GM23338 (cell line): ENCODE measurements at regions not wholly inside any gene's neighbourhood (a gene's known extent, or its start where the extent isn't known, plus 50 kb on each side); places are given as distances from the start of the nearest gene placed in this dataset.

Source experiments
- ATAC-seq: fragments of 200-7000 bp; cut with Tn5 transposase; 3 replicates; pipeline ENCODE4 v1.9.1; 2020
- DNase-seq: peaks from one replicate; pipeline ENCODE4 v3.0.0-alpha.2; 2015; ENCODE audit warnings: low spot score
- H2AFZ ChIP-seq: fragments of 200-600 bp; sonication (generic); 2 replicates; pipeline ENCODE4 v1.8.0; 2016; ENCODE audit warnings: antibody characterized with exemption, mild to moderate bottlenecking, moderate library complexity
- H3F3A ChIP-seq: fragments of 200-600 bp; sonication (generic); replicated peaks from 2 replicates; pipeline ENCODE4 v1.8.0; 2017; ENCODE audit warnings: antibody characterized with exemption, mixed run types, low read depth
- H3K27ac ChIP-seq: fragments of 200-600 bp; sonication (generic); 2 replicates; pipeline ENCODE4 v1.6.1; 2016; ENCODE audit warnings: low read depth
- H3K27me3 ChIP-seq: fragments of 200-600 bp; sonication (generic); 2 replicates; pipeline ENCODE4 v1.8.0; 2016; ENCODE audit warnings: mild to moderate bottlenecking, mixed run types, moderate library complexity; ENCODE audit not compliant: insufficient read depth
- H3K36me3 ChIP-seq: fragments of 200-600 bp; sonication (generic); 2 replicates; pipeline ENCODE4 v1.8.0; 2016; ENCODE audit warnings: mild to moderate bottlenecking; ENCODE audit not compliant: insufficient read depth
- H3K4me1 ChIP-seq: fragments of 200-600 bp; sonication (generic); 2 replicates; pipeline ENCODE4 v1.8.0; 2016; ENCODE audit warnings: mild to moderate bottlenecking, moderate library complexity; ENCODE audit not compliant: insufficient read depth
- H3K4me2 ChIP-seq: fragments of 200-600 bp; sonication (generic); 2 replicates; pipeline ENCODE4 v1.7.1; 2017; ENCODE audit warnings: mixed run types
- H3K4me3 ChIP-seq: fragments of 200-600 bp; sonication (generic); 2 replicates; pipeline ENCODE4 v1.6.1; 2016; ENCODE audit warnings: mixed run types
- H3K79me2 ChIP-seq: fragments of 200-600 bp; sonication (generic); replicated peaks from 2 replicates; pipeline ENCODE4 v1.8.0; 2017; ENCODE audit warnings: mild to moderate bottlenecking; ENCODE audit not compliant: insufficient read depth
- H3K9me2 ChIP-seq: fragments of 200-600 bp; sonication (generic); 2 replicates; pipeline ENCODE4 v1.8.0; 2017; ENCODE audit not compliant: insufficient read depth
- H4K20me1 ChIP-seq: fragments of 200-600 bp; sonication (generic); replicated peaks from 2 replicates; pipeline ENCODE4 v1.8.0; 2017; ENCODE audit warnings: mild to moderate bottlenecking; ENCODE audit not compliant: insufficient read depth
- H3K27ac Mint-ChIP-seq: 2 replicates; pipeline ENCODE4 v1.8.0; 2020; ENCODE audit warnings: inconsistent platforms, mild to moderate bottlenecking, moderate library complexity, mixed read lengths
- H3K27me3 Mint-ChIP-seq: 3 replicates; pipeline ENCODE4 v1.8.0; 2022; ENCODE audit warnings: low read depth, mild to moderate bottlenecking, moderate library complexity, mixed read lengths, inconsistent platforms; ENCODE audit not compliant: insufficient read depth, poor library complexity
- H3K36me3 Mint-ChIP-seq: 3 replicates; pipeline ENCODE4 v1.8.0; 2021; ENCODE audit warnings: low read depth, mild to moderate bottlenecking, inconsistent platforms, moderate library complexity, mixed read lengths
- H3K4me1 Mint-ChIP-seq: 3 replicates; pipeline ENCODE4 v1.8.0; 2020; ENCODE audit warnings: mild to moderate bottlenecking, inconsistent platforms, mixed read lengths
- H3K4me3 Mint-ChIP-seq: 3 replicates; pipeline ENCODE4 v1.8.0; 2021; ENCODE audit warnings: moderate library complexity, mild to moderate bottlenecking, inconsistent platforms, mixed read lengths
- H3K9me3 Mint-ChIP-seq: 3 replicates; pipeline ENCODE4 v1.8.0; 2020; ENCODE audit warnings: moderate library complexity, mild to moderate bottlenecking, inconsistent platforms, mixed read lengths
- CREB1 ChIP-seq: fragments of 250-450 bp; sonication (Bioruptor Pico); IDR thresholded peaks from 2 replicates; pipeline ENCODE4 v1.5.0; 2020; ENCODE audit warnings: low read depth, mild to moderate bottlenecking, moderate library complexity
- CTCF ChIP-seq, 2 experiments: fragments of 200-600 bp in 1 of 2; sonication (generic) in 1 of 2; conservative IDR thresholded peaks; 2 replicates each; pipeline versions ENCODE4 v1.5.1 to v1.6.1; 2016 to 2017; ENCODE audit warnings: antibody characterized with exemption in 2 of 2, low read depth in 2 of 2, mild to moderate bottlenecking in 2 of 2, moderate library complexity in 1 of 2
- EZH2 ChIP-seq: fragments of 200-600 bp; sonication (generic); IDR thresholded peaks from one replicate; pipeline ENCODE4 v1.8.0; 2017; ENCODE audit warnings: antibody characterized with exemption, mild to moderate bottlenecking, low read depth; ENCODE audit not compliant: unreplicated experiment
- JUNB ChIP-seq: IDR thresholded peaks from one replicate; pipeline ENCODE4 v1.6.1; 2016; ENCODE audit warnings: antibody characterized with exemption; ENCODE audit not compliant: unreplicated experiment
- NANOG ChIP-seq: IDR thresholded peaks from 2 replicates; pipeline ENCODE4 v1.6.1; 2016; ENCODE audit warnings: antibody characterized with exemption, borderline replicate concordance
- POLR2AphosphoS5 ChIP-seq: IDR thresholded peaks from 2 replicates; pipeline ENCODE4 v1.6.1; 2016; ENCODE audit warnings: antibody characterized with exemption, low read depth
- REST ChIP-seq: IDR thresholded peaks from one replicate; pipeline ENCODE4 v1.6.1; 2018; ENCODE audit warnings: antibody characterized with exemption; ENCODE audit not compliant: unreplicated experiment
- STAT1 ChIP-seq: IDR thresholded peaks from one replicate; pipeline ENCODE4 v1.6.1; 2016; ENCODE audit warnings: antibody characterized with exemption; ENCODE audit not compliant: unreplicated experiment
- ZNF331 ChIP-seq: fragments of 250-450 bp; sonication (Bioruptor Pico); IDR thresholded peaks from 2 replicates; pipeline ENCODE4 v1.5.0; 2020; ENCODE audit warnings: low read depth, mild to moderate bottlenecking, moderate library complexity
- ZNF462 ChIP-seq: fragments of 250-450 bp; sonication (Bioruptor Pico); IDR thresholded peaks from 2 replicates; pipeline ENCODE4 v1.5.0; 2020; ENCODE audit warnings: mild to moderate bottlenecking, moderate library complexity
- TF ChIP-seq, protein P1 (sequence below): IDR thresholded peaks from 2 replicates; pipeline ENCODE4 v1.6.1; 2016; ENCODE audit warnings: antibody characterized with exemption

DNA sequence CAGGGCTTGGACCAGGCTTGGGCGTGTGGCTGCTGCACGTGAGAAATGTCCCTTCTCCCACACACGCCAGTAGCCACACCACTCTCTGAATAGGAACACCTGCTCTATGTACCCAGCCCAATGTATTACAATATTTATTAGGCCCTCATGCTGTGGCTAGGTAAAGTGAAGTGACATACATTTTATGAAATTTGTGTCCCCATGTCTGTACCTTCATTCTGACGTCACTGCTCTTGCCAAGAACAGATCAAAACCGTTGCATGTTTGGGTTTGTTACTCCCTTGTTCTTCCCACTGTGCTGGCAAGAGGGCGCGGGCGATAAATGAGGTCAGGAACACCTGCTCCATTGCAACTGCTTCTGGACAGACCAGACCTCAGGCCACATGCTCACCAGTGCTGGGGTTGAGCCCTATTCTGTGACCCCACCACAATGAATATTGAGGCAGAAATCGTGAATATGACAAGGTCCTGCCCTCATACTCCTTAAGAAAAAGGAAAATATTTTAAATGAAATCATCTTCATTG lies 436.4 kb upstream of the SALL3 start:
- DNase-seq = no peak
- Mint-ChIP-seq H3K9me3 (peaks cover 98% of the 10 kb centered on the region), H3K27ac (no peak overlapping the region), H3K4me3 (no peak overlapping the region), H3K36me3 (peaks cover 58% of the 10 kb centered on the region), H3K27me3 (no peaks in the 10 kb centered on the region), H3K4me1 (no peaks in the 10 kb centered on the region)
- Histone ChIP-seq H2AFZ (no peak overlapping the region), H3K4me3 (no peak overlapping the region), H3K27ac (no peak overlapping the region), H3K4me1 (no peaks in the 10 kb centered on the region), H3K79me2 (no peaks in the 10 kb centered on the region), H3K27me3 (no peaks in the 10 kb centered on the region), H3K36me3 (no peaks in the 10 kb centered on the region), H4K20me1 (no peaks in the 10 kb centered on the region), H3F3A (no peaks in the 10 kb centered on the region), H3K9me2 (no peaks in the 10 kb centered on the region), H3K4me2 (no peak overlapping the region)
- ATAC-seq = no peak
- no peak for TF ChIP-seq JUNB
- no peak for TF ChIP-seq STAT1
- TF ChIP-seq, protein P1, sequence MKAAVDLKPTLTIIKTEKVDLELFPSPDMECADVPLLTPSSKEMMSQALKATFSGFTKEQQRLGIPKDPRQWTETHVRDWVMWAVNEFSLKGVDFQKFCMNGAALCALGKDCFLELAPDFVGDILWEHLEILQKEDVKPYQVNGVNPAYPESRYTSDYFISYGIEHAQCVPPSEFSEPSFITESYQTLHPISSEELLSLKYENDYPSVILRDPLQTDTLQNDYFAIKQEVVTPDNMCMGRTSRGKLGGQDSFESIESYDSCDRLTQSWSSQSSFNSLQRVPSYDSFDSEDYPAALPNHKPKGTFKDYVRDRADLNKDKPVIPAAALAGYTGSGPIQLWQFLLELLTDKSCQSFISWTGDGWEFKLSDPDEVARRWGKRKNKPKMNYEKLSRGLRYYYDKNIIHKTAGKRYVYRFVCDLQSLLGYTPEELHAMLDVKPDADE = no peak
- no peak for TF ChIP-seq CTCF (conservative IDR thresholded peaks at IDR 0.05; ENCODE audit: low read depth in 2 of 2)
- no peak for TF ChIP-seq CREB1

- H3K36me3 ChIP-seq = no peaks in the 10 kb centered on the region
- no peaks in the 10 kb centered on the region for H4K20me1 ChIP-seq
- DNase-seq (no peak), ATAC-seq (no peak)
- Mint-ChIP-seq H3K27ac (no peak overlapping the region), H3K9me3 (peaks cover 96% of the 10 kb centered on the region), H3K4me3 (no peak overlapping the region), H3K27me3 (peaks cover 4% of the 10 kb centered on the region), H3K36me3 (peaks cover 62% of the 10 kb centered on the region), H3K4me1 (no peaks in the 10 kb centered on the region)
- no peaks in the 10 kb centered on the region for H3K4me1 ChIP-seq
- no peak overlapping the region for H3K4me2 ChIP-seq
- H3K79me2 ChIP-seq = no peaks in the 10 kb centered on the region
- H2AFZ ChIP-seq = no peak overlapping the region
- H3K9me2 ChIP-seq = no peaks in the 10 kb centered on the region
- H3K4me3 ChIP-seq = no peak overlapping the region
- H3F3A ChIP-seq = no peaks in the 10 kb centered on the region
- no peaks in the 10 kb centered on the region for H3K27me3 ChIP-seq
- H3K27ac ChIP-seq = no peak overlapping the region
- TF ChIP-seq POLR2AphosphoS5 (no peak), REST (no peak), ZNF331 (no peak), NANOG (no peak), EZH2 (no peak), ZNF462 (no peak)
Measured at GRCh38 chr18:78546281-78546680, 433.3 kb upstream of the SALL3 start.
